ENCODE measurements at regions not wholly inside any gene's neighbourhood (a gene's known extent, or its start where the extent isn't known, plus 50 kb on each side); places are given as distances from the start of the nearest gene placed in this dataset.

- Histone ChIP-seq H4K8ac (ENCODE audit: low read depth in 2 of 2, low read length in 2 of 2) (no peak overlapping the region), H4K5ac (ENCODE audit: low read depth, low read length) (no peak overlapping the region), H3K27me3 (ENCODE audit: control insufficient read depth, insufficient read depth, low read length) (no peaks in the 10 kb centered on the region), H3K27ac (ENCODE audit: insufficient read depth, low read length) (no peak overlapping the region), H3K79me1 (ENCODE audit: low read depth in 1 of 2, low read length in 2 of 2) (no peaks in the 10 kb centered on the region), H2BK20ac (ENCODE audit: low read depth, low read length) (no peak overlapping the region), H3K4me3 (ENCODE audit: insufficient read depth, low read depth, low read length) (no peak overlapping the region), H4K91ac (ENCODE audit: insufficient read depth, low read depth, low read length) (no peak overlapping the region), H3K18ac (ENCODE audit: low read depth, low read length) (no peak overlapping the region), H3K9me1 (ENCODE audit: insufficient read depth, low read length) (no peaks in the 10 kb centered on the region), H3K14ac (replicated peaks; ENCODE audit: low read depth, low read length) (no peak overlapping the region), H2BK15ac (ENCODE audit: low read depth, low read length) (no peak overlapping the region), H3K4me1 (ENCODE audit: control insufficient read depth, insufficient read depth, low read length) (no peaks in the 10 kb centered on the region), H3K9me3 (ENCODE audit: control insufficient read depth, insufficient read depth, low read length) (no peaks in the 10 kb centered on the region), H4K20me1 (ENCODE audit: insufficient read depth, low read length) (no peaks in the 10 kb centered on the region), H2AK9ac (replicated peaks; ENCODE audit: low read depth, low read length, poor library complexity) (no peak overlapping the region), H3K9ac (ENCODE audit: low read depth, low read length) (no peak overlapping the region), H3K56ac (ENCODE audit: extremely low read depth, insufficient read depth, low read length) (no peak overlapping the region), H2BK5ac (ENCODE audit: low read depth, low read length, poor library complexity, severe bottlenecking) (no peak overlapping the region), H3K36me3 (ENCODE audit: control insufficient read depth, insufficient read depth, low read length) (no peaks in the 10 kb centered on the region), H3K4me2 (ENCODE audit: low read depth, low read length) (no peak overlapping the region), H2BK120ac (ENCODE audit: low read depth, low read length) (no peak overlapping the region), H2AFZ (replicated peaks; ENCODE audit: low read length, poor library complexity) (no peak overlapping the region), H3K4ac (ENCODE audit: low read depth, low read length) (no peak overlapping the region), H2AK5ac (ENCODE audit: low read depth, low read length) (no peak overlapping the region), H3K23ac (ENCODE audit: low read depth, low read length) (no peak overlapping the region)
- ChIA-PET POLR2A (ENCODE audit: unreplicated experiment) (no interaction called here), CTCF (no interaction called here)
- WGBS, 2 experiments (ENCODE audit: extremely low coverage in 2 of 2, insufficient read length in 1 of 2), result no CpG with 5 or more reads among the region's 2 CpGs
- BruUV-seq (replicated peaks), result no TSS peak
- DNase-seq (no peak), ATAC-seq (ENCODE audit: low read depth) (no peak)
- in situ Hi-C loops (cut with MboI; ENCODE audit: low sequenced_read_pairs) (no loop called here), dilution Hi-C loops (cut with HindIII; ENCODE audit: low sequenced_read_pairs, unreplicated experiment) (no loop called here), intact Hi-C loops (cut with micrococcal nuclease) (no loop called here)
- TF ChIP-seq SMC3 (IDR thresholded peaks at IDR 0.05; ENCODE audit: low read depth, low read length), result no peak
- no peak for TF ChIP-seq BHLHE40 (IDR thresholded peaks at IDR 0.05; ENCODE audit: low read depth, low read length)
- TF ChIP-seq CHD1 (IDR thresholded peaks at IDR 0.05; ENCODE audit: low read depth, low read length), result no peak
- TF ChIP-seq MAFK (IDR thresholded peaks at IDR 0.05; ENCODE audit: low read depth, low read length), result no peak
- TF ChIP-seq RAD21 (IDR thresholded peaks at IDR 0.05; ENCODE audit: low read length), result no peak
- TF ChIP-seq CTCF (conservative IDR thresholded peaks at IDR 0.05; ENCODE audit: low read depth, low read length), result no peak
- TF ChIP-seq RCOR1 (IDR thresholded peaks at IDR 0.05; ENCODE audit: insufficient replicate concordance, low read length), result no peak
- no peak for TF ChIP-seq USF2 (IDR thresholded peaks at IDR 0.05; ENCODE audit: low read depth, low read length)
- TF ChIP-seq POLR2A (IDR thresholded peaks at IDR 0.05; ENCODE audit: low read depth, low read length), result no peak
- TF ChIP-seq NFE2L2 (IDR thresholded peaks at IDR 0.05; ENCODE audit: low read depth, low read length), result no peak
- TF ChIP-seq MXI1 (IDR thresholded peaks at IDR 0.05; ENCODE audit: borderline replicate concordance, low read depth, low read length), result no peak
Observed at GRCh38 chr20:41702647-41703046, 84.5 kb upstream of the CHD6 start.
